ENCODE measurements at regions not wholly inside any gene's neighbourhood (a gene's known extent, or its start where the extent isn't known, plus 50 kb on each side); places are given as distances from the start of the nearest gene placed in this dataset.

DNA sequence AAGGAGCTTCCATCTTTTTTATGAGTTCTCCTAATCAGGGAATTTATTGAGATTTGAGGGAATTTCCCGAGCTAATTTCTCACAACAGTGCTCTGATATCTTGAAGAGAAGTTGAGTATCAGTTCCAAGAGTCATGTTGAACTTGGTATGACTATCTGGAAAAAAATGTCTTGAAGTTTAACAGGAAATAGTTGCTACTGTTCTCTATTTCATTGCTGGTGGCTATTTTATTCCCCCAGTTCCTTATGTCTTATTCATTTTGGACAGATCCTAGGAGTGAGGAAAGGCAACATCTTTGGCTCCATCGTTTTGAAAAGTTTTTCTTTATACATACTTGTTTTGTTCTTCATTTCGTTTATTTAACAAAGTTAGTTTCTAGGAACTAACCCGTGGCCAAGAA, 307.8 kb upstream of the AGTR1 start:
- TF ChIP-seq, protein P1, sequence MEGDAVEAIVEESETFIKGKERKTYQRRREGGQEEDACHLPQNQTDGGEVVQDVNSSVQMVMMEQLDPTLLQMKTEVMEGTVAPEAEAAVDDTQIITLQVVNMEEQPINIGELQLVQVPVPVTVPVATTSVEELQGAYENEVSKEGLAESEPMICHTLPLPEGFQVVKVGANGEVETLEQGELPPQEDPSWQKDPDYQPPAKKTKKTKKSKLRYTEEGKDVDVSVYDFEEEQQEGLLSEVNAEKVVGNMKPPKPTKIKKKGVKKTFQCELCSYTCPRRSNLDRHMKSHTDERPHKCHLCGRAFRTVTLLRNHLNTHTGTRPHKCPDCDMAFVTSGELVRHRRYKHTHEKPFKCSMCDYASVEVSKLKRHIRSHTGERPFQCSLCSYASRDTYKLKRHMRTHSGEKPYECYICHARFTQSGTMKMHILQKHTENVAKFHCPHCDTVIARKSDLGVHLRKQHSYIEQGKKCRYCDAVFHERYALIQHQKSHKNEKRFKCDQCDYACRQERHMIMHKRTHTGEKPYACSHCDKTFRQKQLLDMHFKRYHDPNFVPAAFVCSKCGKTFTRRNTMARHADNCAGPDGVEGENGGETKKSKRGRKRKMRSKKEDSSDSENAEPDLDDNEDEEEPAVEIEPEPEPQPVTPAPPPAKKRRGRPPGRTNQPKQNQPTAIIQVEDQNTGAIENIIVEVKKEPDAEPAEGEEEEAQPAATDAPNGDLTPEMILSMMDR (IDR thresholded peaks at IDR 0.05; ENCODE audit: insufficient read depth, low read length, poor library complexity, severe bottlenecking): no peak
- TF ChIP-seq EZH2phosphoT487 (conservative IDR thresholded peaks at IDR 0.05; ENCODE audit: low read length): no peak
